ENCODE measurements at regions not wholly inside any gene's neighbourhood (a gene's known extent, or its start where the extent isn't known, plus 50 kb on each side); places are given as distances from the start of the nearest gene placed in this dataset.

- H3K9me2 ChIP-seq (ENCODE audit: insufficient read depth, low read length) = no peaks in the 10 kb centered on the region
- no peaks in the 10 kb centered on the region for H3K36me3 ChIP-seq (ENCODE audit: insufficient read depth, low read length)
- no peaks in the 10 kb centered on the region for H3K27me3 ChIP-seq (ENCODE audit: insufficient read depth, low read depth, low read length)
- TF ChIP-seq RAD21 (conservative IDR thresholded peaks at IDR 0.05) (no peak), POLR2AphosphoS5 (IDR thresholded peaks at IDR 0.05) (no peak)
- TF ChIP-seq, protein P1, sequence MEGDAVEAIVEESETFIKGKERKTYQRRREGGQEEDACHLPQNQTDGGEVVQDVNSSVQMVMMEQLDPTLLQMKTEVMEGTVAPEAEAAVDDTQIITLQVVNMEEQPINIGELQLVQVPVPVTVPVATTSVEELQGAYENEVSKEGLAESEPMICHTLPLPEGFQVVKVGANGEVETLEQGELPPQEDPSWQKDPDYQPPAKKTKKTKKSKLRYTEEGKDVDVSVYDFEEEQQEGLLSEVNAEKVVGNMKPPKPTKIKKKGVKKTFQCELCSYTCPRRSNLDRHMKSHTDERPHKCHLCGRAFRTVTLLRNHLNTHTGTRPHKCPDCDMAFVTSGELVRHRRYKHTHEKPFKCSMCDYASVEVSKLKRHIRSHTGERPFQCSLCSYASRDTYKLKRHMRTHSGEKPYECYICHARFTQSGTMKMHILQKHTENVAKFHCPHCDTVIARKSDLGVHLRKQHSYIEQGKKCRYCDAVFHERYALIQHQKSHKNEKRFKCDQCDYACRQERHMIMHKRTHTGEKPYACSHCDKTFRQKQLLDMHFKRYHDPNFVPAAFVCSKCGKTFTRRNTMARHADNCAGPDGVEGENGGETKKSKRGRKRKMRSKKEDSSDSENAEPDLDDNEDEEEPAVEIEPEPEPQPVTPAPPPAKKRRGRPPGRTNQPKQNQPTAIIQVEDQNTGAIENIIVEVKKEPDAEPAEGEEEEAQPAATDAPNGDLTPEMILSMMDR (IDR thresholded peaks at IDR 0.05; ENCODE audit: poor library complexity, severe bottlenecking) = no peak
- H4K20me1 ChIP-seq (ENCODE audit: insufficient read depth) = no peaks in the 10 kb centered on the region
- H3K9ac ChIP-seq (ENCODE audit: low read length) = no peak overlapping the region
- H3F3A ChIP-seq (ENCODE audit: insufficient read depth, low read length, poor library complexity, severe bottlenecking) = no peaks in the 10 kb centered on the region
- no peak overlapping the region for H3K4me3 ChIP-seq (ENCODE audit: low read length)
- H3K4me2 ChIP-seq (ENCODE audit: low read length) = no peak overlapping the region
- no peak overlapping the region for H2AFZ ChIP-seq (ENCODE audit: low read depth, low read length)
- H3K27ac ChIP-seq (ENCODE audit: low read length) = no peak overlapping the region
- no peaks in the 10 kb centered on the region for H3K79me2 ChIP-seq (replicated peaks; ENCODE audit: insufficient read depth, low read length)
- no peaks in the 10 kb centered on the region for H3K9me3 ChIP-seq (ENCODE audit: low read length)
Observed at GRCh38 chr10:128440513-128441160, 314.4 kb upstream of the MKI67 start.

GRCh38 chr10:128443925-128444518 is 317.8 kb upstream of the MKI67 start:
- no peaks in the 10 kb centered on the region for H3F3A ChIP-seq (ENCODE audit: insufficient read depth, low read length, poor library complexity, severe bottlenecking)

DNA sequence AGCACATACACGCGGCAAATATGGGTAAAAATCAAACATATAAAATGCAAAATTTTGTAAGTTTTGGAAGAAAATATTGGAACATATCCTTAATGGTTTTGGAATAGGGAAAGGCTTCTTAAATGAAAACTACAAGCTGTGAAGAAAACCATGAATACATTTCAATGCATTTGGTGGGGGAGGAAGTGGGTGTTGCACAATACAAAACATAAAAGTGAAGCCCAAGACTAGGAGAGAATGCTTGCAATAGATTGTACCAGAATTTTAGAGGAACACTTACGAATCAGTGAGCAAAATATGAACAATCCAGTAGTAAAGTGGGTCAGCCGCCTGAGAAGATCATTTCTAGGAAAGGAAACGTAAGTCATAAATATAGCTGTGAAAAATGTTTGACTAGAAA is 322.6 kb upstream of the MKI67 start:
- Histone ChIP-seq H3F3A (ENCODE audit: insufficient read depth, low read length, poor library complexity, severe bottlenecking) (no peaks in the 10 kb centered on the region), H3K4me2 (ENCODE audit: low read length) (no peak overlapping the region), H3K4me3 (ENCODE audit: low read length) (no peak overlapping the region), H4K20me1 (ENCODE audit: insufficient read depth) (no peaks in the 10 kb centered on the region), H3K27me3 (ENCODE audit: insufficient read depth, low read depth, low read length) (no peaks in the 10 kb centered on the region), H3K9ac (ENCODE audit: low read length) (no peak overlapping the region), H3K9me3 (ENCODE audit: low read length) (peaks cover 5% of the 10 kb centered on the region), H3K79me2 (replicated peaks; ENCODE audit: insufficient read depth, low read length) (no peaks in the 10 kb centered on the region), H3K27ac (ENCODE audit: low read length) (no peak overlapping the region), H3K9me2 (ENCODE audit: insufficient read depth, low read length) (no peaks in the 10 kb centered on the region), H2AFZ (ENCODE audit: low read depth, low read length) (no peak overlapping the region), H3K36me3 (ENCODE audit: insufficient read depth, low read length) (no peaks in the 10 kb centered on the region)
- TF ChIP-seq EZH2 (IDR thresholded peaks at IDR 0.05; ENCODE audit: borderline replicate concordance, insufficient read depth, low read length, poor library complexity, severe bottlenecking) (no peak), TAF1 (IDR thresholded peaks at IDR 0.05; ENCODE audit: low read depth) (no peak), REST (IDR thresholded peaks at IDR 0.05; ENCODE audit: borderline replicate concordance) (no peak), RAD21 (conservative IDR thresholded peaks at IDR 0.05) (no peak), EP300 (conservative IDR thresholded peaks at IDR 0.05; ENCODE audit: poor library complexity, severe bottlenecking) (no peak), MXI1 (conservative IDR thresholded peaks at IDR 0.05; ENCODE audit: poor library complexity, severe bottlenecking) (no peak), SMC3 (conservative IDR thresholded peaks at IDR 0.05; ENCODE audit: poor library complexity) (no peak), POLR2AphosphoS5 (IDR thresholded peaks at IDR 0.05) (no peak)
- TF ChIP-seq, protein P1 (IDR thresholded peaks at IDR 0.05; ENCODE audit: poor library complexity, severe bottlenecking) = no peak

More at GRCh38 chr10:128443925-128444518, 317.8 kb upstream of the MKI67 start:
- H3K4me2 ChIP-seq (ENCODE audit: low read length) = no peak overlapping the region
- H3K4me3 ChIP-seq (ENCODE audit: low read length) = no peak overlapping the region
- no peak overlapping the region for H3K9ac ChIP-seq (ENCODE audit: low read length)
- no peaks in the 10 kb centered on the region for H4K20me1 ChIP-seq (ENCODE audit: insufficient read depth)
- TF ChIP-seq MXI1 (conservative IDR thresholded peaks at IDR 0.05; ENCODE audit: poor library complexity, severe bottlenecking) = no peak
- TF ChIP-seq POLR2AphosphoS5 (IDR thresholded peaks at IDR 0.05) = no peak
- TF ChIP-seq, protein P1 (IDR thresholded peaks at IDR 0.05; ENCODE audit: poor library complexity, severe bottlenecking) = no peak
- TF ChIP-seq EP300 (conservative IDR thresholded peaks at IDR 0.05; ENCODE audit: poor library complexity, severe bottlenecking) = no peak
- no peak for TF ChIP-seq EZH2 (IDR thresholded peaks at IDR 0.05; ENCODE audit: borderline replicate concordance, insufficient read depth, low read length, poor library complexity, severe bottlenecking)
- H3K36me3 ChIP-seq (ENCODE audit: insufficient read depth, low read length) = no peaks in the 10 kb centered on the region
- no peaks in the 10 kb centered on the region for H3K27me3 ChIP-seq (ENCODE audit: insufficient read depth, low read depth, low read length)
- H3K79me2 ChIP-seq (replicated peaks; ENCODE audit: insufficient read depth, low read length) = no peaks in the 10 kb centered on the region
- no peak overlapping the region for H2AFZ ChIP-seq (ENCODE audit: low read depth, low read length)
- no peak overlapping the region for H3K27ac ChIP-seq (ENCODE audit: low read length)
- peaks cover 5% of the 10 kb centered on the region for H3K9me3 ChIP-seq (ENCODE audit: low read length)
- no peaks in the 10 kb centered on the region for H3K9me2 ChIP-seq (ENCODE audit: insufficient read depth, low read length)
